BJ (cell line): ENCODE measurements at regions not wholly inside any gene's neighbourhood (a gene's known extent, or its start where the extent isn't known, plus 50 kb on each side); places are given as distances from the start of the nearest gene placed in this dataset.

Experiments
- CTCF ChIA-PET: fragments of 350-600 bp; formaldehyde crosslinking; extraction: SDS; loops from one replicate; lab custom pipeline; 2021; ENCODE audit warnings: antibody characterized with exemption, inconsistent platforms; lab: Yijun Ruan, JAX
- POLR2A ChIA-PET: fragments of 300-600 bp; sonication (Branson Sonifier 250); formaldehyde crosslinking; extraction: SDS; loops from one replicate; lab custom pipeline; 2021; ENCODE audit warnings: antibody characterized with exemption; lab: Charles Lee
- DNase-seq: peaks from one replicate; pipeline ENCODE4 v3.0.0-alpha.2; 2011; ENCODE audit warnings: low read depth
- H3K27me3 ChIP-seq: 2 replicates; pipeline ENCODE4 v1.6.0; 2011; ENCODE audit warnings: low read length; ENCODE audit not compliant: control insufficient read depth, insufficient read depth
- H3K36me3 ChIP-seq: 2 replicates; pipeline ENCODE4 v1.5.1; 2011; ENCODE audit warnings: low read length; ENCODE audit not compliant: control insufficient read depth, insufficient read depth
- H3K4me3 ChIP-seq: 2 replicates; pipeline ENCODE4 v1.5.1; 2011; ENCODE audit warnings: low read depth, mild to moderate bottlenecking, control low read depth, low read length
- TF ChIP-seq, protein P1 (sequence below): IDR thresholded peaks from 2 replicates; pipeline ENCODE4 v1.5.1; 2011; ENCODE audit warnings: low read depth, mild to moderate bottlenecking, control low read depth, inconsistent platforms, low read length, moderate library complexity; ENCODE audit not compliant: insufficient read depth

DNA sequence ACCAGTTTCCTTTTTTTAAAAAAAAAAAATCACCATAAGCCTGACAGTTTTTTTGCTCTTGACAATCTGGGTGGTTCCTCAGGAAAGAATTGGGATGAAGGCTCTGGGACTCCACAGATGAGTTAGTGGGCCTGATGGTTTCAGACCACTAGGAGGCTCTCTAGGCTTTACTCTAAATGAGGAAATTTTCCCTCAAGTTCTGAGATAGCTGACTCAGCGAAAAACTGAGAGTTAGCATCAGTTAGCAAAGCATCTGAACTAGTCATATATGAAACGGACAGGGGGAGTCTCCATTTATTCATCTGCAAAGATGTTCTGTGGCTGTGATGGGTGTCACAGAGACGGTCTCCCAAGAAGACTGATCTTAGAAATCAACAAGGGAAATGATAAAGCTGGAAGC, 314.3 kb upstream of the OR4E1 start:
- Histone ChIP-seq H3K4me3 (no peak overlapping the region), H3K36me3 (no peaks in the 10 kb centered on the region), H3K27me3 (no peaks in the 10 kb centered on the region)
- CTCF ChIA-PET, result interaction anchor here (0.9 to 1.0 kb wide), 2 partner anchors 12 to 14 kb away, joined by 3 read pairs; no protein-coding TSS in a partner anchor
- no peak for DNase-seq
- TF ChIP-seq, protein P1, sequence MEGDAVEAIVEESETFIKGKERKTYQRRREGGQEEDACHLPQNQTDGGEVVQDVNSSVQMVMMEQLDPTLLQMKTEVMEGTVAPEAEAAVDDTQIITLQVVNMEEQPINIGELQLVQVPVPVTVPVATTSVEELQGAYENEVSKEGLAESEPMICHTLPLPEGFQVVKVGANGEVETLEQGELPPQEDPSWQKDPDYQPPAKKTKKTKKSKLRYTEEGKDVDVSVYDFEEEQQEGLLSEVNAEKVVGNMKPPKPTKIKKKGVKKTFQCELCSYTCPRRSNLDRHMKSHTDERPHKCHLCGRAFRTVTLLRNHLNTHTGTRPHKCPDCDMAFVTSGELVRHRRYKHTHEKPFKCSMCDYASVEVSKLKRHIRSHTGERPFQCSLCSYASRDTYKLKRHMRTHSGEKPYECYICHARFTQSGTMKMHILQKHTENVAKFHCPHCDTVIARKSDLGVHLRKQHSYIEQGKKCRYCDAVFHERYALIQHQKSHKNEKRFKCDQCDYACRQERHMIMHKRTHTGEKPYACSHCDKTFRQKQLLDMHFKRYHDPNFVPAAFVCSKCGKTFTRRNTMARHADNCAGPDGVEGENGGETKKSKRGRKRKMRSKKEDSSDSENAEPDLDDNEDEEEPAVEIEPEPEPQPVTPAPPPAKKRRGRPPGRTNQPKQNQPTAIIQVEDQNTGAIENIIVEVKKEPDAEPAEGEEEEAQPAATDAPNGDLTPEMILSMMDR, result peak; percentile 32
- POLR2A ChIA-PET, result no interaction called here

DNA sequence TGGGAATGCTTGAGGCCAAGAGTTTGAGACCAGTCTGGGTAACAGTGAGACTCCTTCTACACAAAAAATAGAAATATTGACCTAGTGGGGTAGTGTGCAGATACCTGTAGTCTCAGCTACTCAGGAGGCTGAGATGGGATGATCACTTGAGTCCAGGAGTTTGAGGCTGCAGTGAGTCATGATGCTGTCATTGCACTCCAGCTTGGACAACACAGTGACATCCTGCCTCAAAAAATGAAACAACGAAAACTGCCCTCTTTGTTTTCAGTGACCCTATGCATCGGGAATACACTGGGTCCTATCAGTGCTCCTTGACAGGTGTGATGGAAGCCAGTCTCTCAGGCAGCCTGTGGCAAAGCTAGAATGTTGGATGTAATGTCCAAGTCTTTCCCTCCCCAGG, 311.5 kb upstream of the OR4E1 start:
- TF ChIP-seq, protein P1, result no peak
- H3K36me3 ChIP-seq, result no peaks in the 10 kb centered on the region
- CTCF ChIA-PET, result no interaction called here

GRCh38 chr14:21978999-21979314, 305.3 kb upstream of the OR4E1 start:
- no peak for DNase-seq
- TF ChIP-seq, protein P1, result no peak
- POLR2A ChIA-PET, result no interaction called here
- H3K4me3 ChIP-seq, result no peak overlapping the region
- CTCF ChIA-PET, result interaction anchor here (1.1 to 1.4 kb wide), 3 partner anchors 10 to 20 kb away, joined by 3 to 6 read pairs (median 4); no protein-coding TSS in a partner anchor
- no peaks in the 10 kb centered on the region for H3K27me3 ChIP-seq
- no peaks in the 10 kb centered on the region for H3K36me3 ChIP-seq

More for the DNA sequence above, 311.5 kb upstream of the OR4E1 start:
- POLR2A ChIA-PET, result no interaction called here
- DNase-seq, result no peak
- H3K4me3 ChIP-seq, result no peak overlapping the region
- no peaks in the 10 kb centered on the region for H3K27me3 ChIP-seq

GRCh38 chr14:21978184-21978998, 304.8 kb upstream of the OR4E1 start:
- TF ChIP-seq, protein P1, result peak; percentile 56
- ChIA-PET CTCF (interaction anchor here (0.9 to 1.4 kb wide), 4 partner anchors 11 to 129 kb away, joined by 3 to 6 read pairs (median 3); no protein-coding TSS in a partner anchor), POLR2A (no interaction called here)
- H3K27me3 ChIP-seq, result no peaks in the 10 kb centered on the region
- DNase-seq, result no peak
- H3K36me3 ChIP-seq, result no peaks in the 10 kb centered on the region
- H3K4me3 ChIP-seq, result no peak overlapping the region

GRCh38 chr14:21974741-21975140, 301.1 kb upstream of the OR4E1 start:
- TF ChIP-seq, protein P1, result no peak
- ChIA-PET CTCF (interaction anchor here (1.3 kb wide), 1 partner anchor 13 kb away, joined by 3 read pairs; no protein-coding TSS in a partner anchor), POLR2A (no interaction called here)
- no peak overlapping the region for H3K4me3 ChIP-seq
- DNase-seq, result no peak
- no peaks in the 10 kb centered on the region for H3K27me3 ChIP-seq
- no peaks in the 10 kb centered on the region for H3K36me3 ChIP-seq
